ENCODE measurements at regions not wholly inside any gene's neighbourhood (a gene's known extent, or its start where the extent isn't known, plus 50 kb on each side); places are given as distances from the start of the nearest gene placed in this dataset.
"Not testable (repeated sequence)": the region's sequence is repeated elsewhere in the genome, so short reads cannot be mapped to it uniquely, and the experiment has no call there.

DNA sequence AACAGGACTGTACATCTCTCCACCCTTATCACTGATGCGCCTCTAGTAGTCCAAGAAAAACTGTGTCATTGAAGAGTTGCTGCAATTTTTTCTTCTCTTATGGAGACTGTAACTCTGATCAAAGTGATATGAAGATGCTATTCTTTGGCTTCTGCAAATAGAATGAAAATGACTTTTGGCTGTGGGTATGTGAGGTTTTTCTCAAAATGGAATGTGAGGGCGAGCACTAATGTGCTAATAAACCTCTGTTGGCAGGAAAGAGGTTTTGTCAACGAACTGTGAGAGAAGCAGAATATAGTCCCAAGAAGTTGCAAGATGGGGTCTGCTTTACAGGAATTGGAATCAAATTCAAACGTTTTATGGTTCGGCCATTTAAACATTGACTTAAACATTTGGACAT lies 252.0 kb upstream of the GAS1 start:
- DNase-seq (ENCODE audit: low spot score) = no peak

DNA sequence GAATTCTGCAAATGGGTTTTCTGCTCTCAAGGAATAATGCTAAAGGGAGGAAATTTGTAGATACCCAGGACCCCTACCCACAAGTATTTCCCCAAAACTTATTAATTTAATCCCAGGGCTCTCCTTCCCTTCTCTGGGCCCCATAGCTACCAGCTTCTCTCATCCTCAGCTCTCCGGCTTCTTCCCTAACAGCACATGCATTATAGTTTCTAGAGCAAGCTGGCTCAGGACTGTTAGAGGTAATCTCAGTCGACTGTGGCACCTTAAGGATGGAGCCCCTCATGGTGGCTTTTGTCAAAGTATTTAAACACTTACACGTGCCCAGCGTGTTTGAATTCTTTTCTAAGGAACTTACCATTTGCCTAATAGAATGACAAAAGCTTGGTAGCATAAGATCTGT lies 252.5 kb upstream of the GAS1 start:
- DNase-seq (ENCODE audit: low spot score) = no peak

DNA sequence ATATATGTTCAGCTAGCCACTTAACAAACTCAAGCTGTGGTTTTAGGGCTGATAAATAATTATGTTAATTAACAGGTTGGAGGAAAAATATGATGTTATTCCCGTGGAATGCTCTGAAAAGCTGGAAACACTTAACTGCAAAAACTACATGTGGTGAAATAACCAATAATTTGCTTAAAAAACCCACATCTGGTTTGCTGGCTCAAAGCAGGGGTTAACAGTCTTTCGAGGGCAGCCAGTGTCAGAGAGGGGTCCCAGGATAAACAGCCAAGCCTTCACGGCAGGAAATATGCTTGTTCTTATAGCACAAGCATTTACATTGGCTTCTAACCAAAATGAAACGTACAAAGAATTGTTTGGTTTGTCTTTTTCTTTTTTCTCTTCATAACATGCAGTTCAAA lies 254.0 kb upstream of the GAS1 start:
- no peak for DNase-seq (ENCODE audit: low spot score)

DNA sequence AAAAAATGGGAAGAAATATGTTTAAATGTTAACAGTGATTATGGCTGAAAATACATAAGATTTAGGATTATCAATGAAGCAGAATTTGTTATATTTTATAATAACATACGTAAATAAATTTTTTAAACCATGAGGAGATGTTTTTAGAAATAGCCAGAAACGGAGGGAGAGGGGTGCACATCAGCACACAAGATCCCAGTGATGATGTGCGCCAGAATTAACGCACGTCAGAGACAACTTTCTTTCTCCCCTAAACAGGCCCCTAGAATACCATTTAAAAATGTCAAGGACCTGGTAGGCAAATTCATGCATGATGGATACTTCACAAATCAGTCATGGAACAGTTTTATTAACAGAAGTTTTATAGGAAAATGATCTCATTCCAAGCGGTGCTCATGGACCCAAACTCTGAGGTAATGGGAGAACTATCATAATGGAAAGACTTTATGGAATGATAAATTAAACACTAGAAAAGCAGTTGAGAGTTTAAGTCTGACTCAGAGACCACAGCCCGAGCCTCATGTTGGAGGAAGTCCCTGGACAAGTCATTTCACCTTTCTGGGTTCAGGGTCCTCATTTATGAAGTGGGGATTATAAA lies 258.9 kb upstream of the GAS1 start:
- DNase-seq (ENCODE audit: low spot score) = no peak

DNA sequence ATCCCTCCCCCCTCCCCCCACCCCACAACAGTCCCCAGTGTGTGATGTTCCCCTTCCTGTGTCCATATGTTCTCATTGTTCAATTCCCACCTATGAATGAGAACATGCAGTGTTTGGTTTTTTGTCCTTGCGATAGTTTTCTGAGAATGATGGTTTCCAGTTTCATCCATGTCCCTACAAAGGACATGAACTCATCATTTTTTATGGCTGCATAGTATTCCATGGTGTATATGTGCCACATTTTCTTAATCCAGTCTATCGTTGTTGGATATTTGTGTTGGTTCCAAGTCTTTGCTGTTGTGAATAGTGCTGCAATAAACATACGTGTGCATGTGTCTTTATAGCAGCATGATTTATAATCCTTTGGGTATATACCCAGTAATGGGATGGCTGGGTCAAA lies 263.4 kb upstream of the GAS1 start:
- DNase-seq (ENCODE audit: low spot score) = not testable (repeated sequence)

- no peak for DNase-seq (ENCODE audit: low spot score)
Observed at GRCh38 chr9:87211669-87212068, 264.4 kb upstream of the GAS1 start.

DNA sequence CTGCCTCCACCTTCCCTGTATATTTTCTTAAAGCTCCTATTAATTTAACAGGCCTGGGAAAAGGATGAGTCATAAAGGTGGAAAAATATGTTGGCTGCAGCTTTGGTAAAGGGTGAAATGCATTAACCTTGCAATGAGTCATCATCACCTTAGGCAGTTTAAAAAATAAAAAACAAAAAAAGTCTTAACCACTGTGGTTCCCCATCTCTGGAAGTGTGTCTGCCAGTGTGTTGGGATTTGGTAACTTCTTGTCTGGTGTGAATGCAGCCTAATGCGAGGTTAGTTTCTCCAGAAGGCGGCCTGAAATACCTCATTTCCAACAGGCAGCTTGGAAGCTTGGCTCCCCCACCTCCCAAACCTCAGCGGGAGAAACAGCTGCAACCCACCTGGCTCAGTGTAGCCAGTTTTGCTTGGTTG lies 265.3 kb upstream of the GAS1 start:
- DNase-seq (ENCODE audit: low spot score) = no peak

DNA sequence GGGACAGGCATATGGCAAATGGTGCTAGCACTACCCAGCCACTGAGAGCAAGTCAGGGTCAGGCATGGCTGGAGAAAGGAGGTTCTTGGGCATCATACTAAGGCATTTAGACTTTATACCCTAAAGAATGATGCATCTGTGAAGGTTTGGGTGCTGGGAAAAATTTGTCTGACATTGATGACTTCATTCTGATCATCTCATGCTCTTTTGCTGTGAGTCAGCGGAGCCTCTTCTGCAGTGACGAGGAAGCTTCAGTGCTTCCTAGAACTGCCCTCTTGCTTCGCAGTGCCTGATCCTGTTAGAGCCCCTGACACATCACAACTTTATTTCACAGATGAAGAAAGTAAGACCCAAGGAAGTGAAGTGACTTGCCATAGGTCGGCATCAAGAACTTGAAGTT lies 266.6 kb upstream of the GAS1 start:
- no peak for DNase-seq (ENCODE audit: low spot score)

GRCh38 chr9:87214991-87215390 lies 267.7 kb upstream of the GAS1 start:
- no peak for DNase-seq (ENCODE audit: low spot score)

DNA sequence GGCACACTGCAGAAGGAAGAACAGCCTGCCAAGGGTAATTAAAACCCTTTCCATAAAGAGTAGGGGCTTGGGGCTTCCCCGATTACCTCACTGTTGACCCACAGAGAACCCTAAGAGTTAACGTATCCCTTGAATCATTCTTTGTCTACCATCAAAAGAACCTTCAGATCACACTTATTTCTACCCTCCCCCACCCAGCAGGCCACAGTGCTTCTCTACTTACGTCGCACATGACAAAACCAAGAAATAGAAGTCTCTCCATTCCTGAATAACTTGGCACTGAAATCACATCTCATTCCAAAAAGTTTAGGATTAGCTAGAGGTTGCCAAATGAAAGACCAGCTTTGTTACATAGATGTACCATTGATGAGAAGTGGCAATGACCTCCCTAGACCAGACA lies 268.7 kb upstream of the GAS1 start:
- no peak for DNase-seq (ENCODE audit: low spot score)

DNA sequence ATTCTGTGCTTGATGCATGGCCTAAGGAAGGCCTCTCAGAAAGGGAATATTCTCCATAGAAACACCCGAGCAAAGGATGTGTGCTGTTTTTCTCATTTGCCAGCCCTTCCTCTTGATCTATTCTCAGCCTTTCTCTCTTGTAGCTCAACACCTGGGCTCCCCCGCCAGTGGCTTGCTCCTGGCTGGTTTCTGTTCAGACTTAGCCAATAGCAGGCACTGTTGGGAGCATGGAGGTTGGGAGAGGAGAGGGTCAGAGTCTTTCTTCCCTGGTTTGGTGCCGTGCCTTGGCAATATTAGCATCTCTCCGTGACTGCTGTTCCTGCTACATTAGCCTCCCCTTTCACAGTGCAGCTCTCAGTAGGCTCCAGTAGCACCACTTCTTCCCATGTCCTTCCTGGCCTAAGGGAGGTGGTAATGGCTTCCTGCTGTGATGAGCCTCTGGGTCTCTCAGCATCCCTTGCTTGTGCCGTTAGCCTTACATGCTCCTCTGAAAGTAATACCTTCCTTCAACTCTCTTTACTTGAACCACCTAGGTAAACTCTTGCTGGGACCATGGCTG lies 269.7 kb upstream of the GAS1 start:
- no peak for DNase-seq (ENCODE audit: low spot score)

- no peak for DNase-seq (ENCODE audit: low spot score)
Observed at GRCh38 chr9:87223392-87224246, 274.0 kb upstream of the DAPK1 start.

DNA sequence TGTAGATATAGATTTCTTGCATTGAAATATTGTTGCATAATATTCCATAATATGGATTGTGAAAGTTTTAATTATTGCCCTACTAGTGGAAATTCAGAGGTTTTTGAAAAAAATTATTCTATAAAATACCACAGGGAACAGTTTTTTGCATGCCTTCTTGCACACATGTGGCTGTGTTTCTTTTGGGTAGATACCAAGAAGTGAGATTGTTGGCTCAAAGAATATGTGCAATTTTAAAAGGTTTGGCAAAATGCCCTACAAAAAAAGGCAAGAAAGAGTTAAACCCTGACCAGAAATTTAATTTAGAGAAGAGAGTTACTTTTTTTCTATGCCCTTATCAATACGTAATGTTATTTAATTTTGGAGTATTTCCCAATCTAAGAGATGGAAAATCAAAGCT lies 270.8 kb upstream of the DAPK1 start:
- no peak for DNase-seq (ENCODE audit: low spot score)

DNA sequence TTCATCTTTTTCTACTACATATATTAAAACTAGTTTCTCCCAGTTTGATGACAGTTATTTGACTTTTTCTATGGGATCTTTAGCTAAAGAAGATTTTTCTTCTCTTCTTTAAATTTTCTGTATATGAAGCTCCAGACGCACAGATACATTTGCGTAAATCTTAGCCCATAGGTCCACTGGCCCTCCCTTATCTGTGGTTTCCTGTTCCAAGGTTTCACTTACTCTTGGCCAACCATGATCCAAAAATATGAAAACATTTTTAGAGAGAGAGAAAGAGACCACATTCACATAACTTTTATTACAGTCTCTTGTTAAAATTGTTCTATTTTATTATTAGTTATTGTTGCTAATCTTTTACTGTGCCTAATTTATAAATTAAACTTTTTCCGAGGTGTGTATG lies 270.2 kb upstream of the DAPK1 start:
- DNase-seq (ENCODE audit: low spot score) = no peak

GRCh38 chr9:87229108-87229507 lies 268.6 kb upstream of the DAPK1 start:
- no peak for DNase-seq (ENCODE audit: low spot score)

DNA sequence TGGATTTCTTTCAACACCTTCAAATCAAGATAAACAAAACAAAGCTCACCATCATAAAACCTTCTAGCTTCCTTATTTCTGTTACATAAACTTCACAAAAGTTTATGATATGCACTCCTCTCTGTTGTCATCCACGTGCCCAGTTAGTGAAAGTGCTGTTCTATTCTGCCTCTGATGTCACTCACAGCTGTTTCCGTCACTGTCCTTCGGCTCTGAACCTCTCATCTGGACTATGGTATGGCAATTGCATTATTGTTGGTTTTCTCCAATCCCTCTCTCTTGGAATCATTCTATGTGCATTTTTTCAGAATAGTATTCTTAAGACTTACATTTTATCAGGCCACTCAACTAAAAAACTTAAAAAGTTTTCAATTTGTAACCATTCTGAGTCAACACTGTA lies 264.2 kb upstream of the DAPK1 start:
- no peak for DNase-seq (ENCODE audit: low spot score)

- DNase-seq (ENCODE audit: low spot score) = no peak
Observed at GRCh38 chr9:87233899-87234455, 263.7 kb upstream of the DAPK1 start.

DNA sequence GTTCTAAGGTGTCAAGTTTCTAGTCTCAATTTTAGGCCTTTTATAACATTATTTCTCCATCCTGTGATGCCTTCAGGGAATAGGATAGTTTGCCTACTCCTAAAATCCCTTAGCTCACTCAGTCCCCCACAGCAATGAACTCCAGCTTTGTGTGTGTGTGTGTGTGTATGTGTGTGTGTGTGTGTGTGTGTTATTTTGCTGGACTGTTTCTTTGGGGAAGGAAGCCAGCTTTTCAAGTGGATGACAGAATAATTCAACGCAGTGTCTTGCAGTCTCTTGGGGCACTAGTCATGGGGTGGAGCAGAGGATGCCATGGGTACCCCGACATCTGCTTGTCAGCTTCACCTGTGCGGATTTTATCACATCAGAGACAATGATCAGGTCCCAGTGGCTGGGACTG lies 262.8 kb upstream of the DAPK1 start:
- DNase-seq (ENCODE audit: low spot score) = no peak

- DNase-seq (ENCODE audit: low spot score) = no peak
Observed at GRCh38 chr9:87236546-87236945, 261.1 kb upstream of the DAPK1 start.

- DNase-seq (ENCODE audit: low spot score) = no peak
Observed at GRCh38 chr9:87237336-87237735, 260.3 kb upstream of the DAPK1 start.

GRCh38 chr9:87238545-87238944 lies 259.1 kb upstream of the DAPK1 start:
- no peak for DNase-seq (ENCODE audit: low spot score)

DNA sequence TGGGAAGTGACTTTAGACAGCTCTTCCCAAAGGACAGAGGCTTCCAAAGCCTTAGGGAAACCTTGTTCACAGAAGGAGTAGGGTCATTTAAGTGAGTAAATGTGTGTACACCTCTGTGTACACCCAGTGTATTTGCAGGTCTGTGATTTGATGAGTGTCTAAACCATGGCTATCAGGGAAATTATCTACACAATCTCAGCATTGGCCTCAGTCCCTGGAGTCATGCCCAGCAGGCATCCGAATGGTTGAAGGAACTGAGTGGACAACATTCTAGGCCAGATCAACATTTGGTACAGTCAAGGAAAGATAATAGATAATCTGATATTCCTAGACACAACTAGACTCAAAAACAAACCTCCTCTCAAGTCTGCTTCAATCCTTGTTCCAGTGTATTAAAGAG lies 258.4 kb upstream of the DAPK1 start:
- no peak for DNase-seq (ENCODE audit: low spot score)

DNA sequence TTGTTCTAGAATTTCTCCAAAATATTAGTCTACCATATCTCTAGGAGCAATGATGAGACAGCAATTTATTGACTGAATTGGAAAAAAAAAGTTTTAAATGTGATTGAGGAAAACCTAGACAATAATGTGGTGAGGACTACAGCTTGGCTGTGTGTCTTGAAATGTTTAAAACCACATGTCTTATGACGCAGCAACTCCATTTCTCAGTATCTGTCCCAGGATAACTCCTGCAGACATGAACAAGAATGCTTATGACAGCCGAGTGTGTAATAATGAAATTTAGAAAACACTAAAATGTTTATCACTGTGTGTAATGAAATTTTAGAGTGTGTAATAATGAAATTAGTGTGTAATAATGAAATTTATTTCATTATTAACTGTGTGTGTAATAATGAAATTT lies 254.1 kb upstream of the DAPK1 start:
- no peak for DNase-seq (ENCODE audit: low spot score)

Measured in D341Med (cell line).